ENCODE measurements at regions not wholly inside any gene's neighbourhood (a gene's known extent, or its start where the extent isn't known, plus 50 kb on each side); places are given as distances from the start of the nearest gene placed in this dataset.

DNA sequence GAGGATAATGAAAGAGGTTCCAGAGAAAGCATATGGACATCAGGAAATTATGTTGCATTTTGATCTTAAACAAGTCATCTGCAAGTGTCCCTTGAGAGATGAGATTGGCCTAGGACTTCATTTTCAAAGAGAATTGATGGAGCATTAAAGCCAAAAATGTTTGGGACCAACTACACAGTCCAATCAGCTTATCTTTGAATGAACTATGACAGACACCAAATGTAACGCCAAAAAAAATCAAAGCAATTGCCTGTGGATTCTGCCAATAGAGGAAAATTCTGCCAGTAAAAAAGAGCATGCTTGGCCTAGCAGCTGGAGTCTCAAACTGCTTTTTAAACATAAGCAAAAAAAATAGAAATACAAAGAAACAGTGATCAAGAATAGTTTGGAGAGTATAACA lies 594.5 kb upstream of the CHAC2 start:
- H3K4me1 Mint-ChIP-seq = no peaks in the 10 kb centered on the region
- H3K4me3 Mint-ChIP-seq = no peak overlapping the region
- TF ChIP-seq, protein P1, sequence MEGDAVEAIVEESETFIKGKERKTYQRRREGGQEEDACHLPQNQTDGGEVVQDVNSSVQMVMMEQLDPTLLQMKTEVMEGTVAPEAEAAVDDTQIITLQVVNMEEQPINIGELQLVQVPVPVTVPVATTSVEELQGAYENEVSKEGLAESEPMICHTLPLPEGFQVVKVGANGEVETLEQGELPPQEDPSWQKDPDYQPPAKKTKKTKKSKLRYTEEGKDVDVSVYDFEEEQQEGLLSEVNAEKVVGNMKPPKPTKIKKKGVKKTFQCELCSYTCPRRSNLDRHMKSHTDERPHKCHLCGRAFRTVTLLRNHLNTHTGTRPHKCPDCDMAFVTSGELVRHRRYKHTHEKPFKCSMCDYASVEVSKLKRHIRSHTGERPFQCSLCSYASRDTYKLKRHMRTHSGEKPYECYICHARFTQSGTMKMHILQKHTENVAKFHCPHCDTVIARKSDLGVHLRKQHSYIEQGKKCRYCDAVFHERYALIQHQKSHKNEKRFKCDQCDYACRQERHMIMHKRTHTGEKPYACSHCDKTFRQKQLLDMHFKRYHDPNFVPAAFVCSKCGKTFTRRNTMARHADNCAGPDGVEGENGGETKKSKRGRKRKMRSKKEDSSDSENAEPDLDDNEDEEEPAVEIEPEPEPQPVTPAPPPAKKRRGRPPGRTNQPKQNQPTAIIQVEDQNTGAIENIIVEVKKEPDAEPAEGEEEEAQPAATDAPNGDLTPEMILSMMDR (conservative IDR thresholded peaks at IDR 0.05) = no peak
- H3K27ac Mint-ChIP-seq = no peak overlapping the region
- H3K4me1 ChIP-seq (ENCODE audit: control insufficient read depth, insufficient read depth, low read length) = no peaks in the 10 kb centered on the region
- no peaks in the 10 kb centered on the region for H3K27me3 ChIP-seq (ENCODE audit: control insufficient read depth, insufficient read depth, low read length, poor library complexity, severe bottlenecking)
- H3K27ac ChIP-seq (ENCODE audit: low read depth, low read length) = no peak overlapping the region
- 83 to 92% methylated on average over 1 of the region's 1 CpG for WGBS, 2 experiments (ENCODE audit: insufficient coverage in 1 of 2, insufficient read length in 1 of 2)
- no peaks in the 10 kb centered on the region for H3K27me3 Mint-ChIP-seq (ENCODE audit: insufficient read depth)
- no peak overlapping the region for H3K4me3 ChIP-seq (ENCODE audit: low read length)
- DNase-seq = no peak
- H3K9ac ChIP-seq (ENCODE audit: extremely low read depth, low read length, poor library complexity, severe bottlenecking) = no peak overlapping the region
- no peaks in the 10 kb centered on the region for H3K9me3 Mint-ChIP-seq
- H3K36me3 Mint-ChIP-seq (ENCODE audit: low read depth) = no peaks in the 10 kb centered on the region
- no peaks in the 10 kb centered on the region for H3K36me3 ChIP-seq (ENCODE audit: control insufficient read depth, insufficient read depth, low read length)
- H3K9me3 ChIP-seq (ENCODE audit: control insufficient read depth, low read length) = no peaks in the 10 kb centered on the region

DNA sequence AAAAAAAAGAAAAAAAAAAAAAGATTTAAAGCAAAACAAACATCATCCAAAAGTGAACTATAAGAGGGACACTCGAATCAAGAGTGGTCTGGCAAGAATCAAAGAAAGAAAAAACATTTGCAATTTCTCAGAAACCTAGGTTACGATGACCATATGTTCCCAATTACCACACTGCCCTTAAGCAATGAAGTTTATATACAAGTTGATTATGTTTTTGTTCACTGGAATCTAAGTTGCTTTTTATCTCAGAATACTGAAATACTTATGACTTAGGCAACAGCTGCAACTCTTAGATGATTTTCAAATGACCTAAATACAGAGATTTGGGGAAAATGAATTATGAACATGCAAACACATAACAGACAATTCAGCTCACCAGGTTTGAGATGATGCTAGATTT lies 597.1 kb upstream of the CHAC2 start:
- Mint-ChIP-seq H3K27me3 (ENCODE audit: insufficient read depth) (no peaks in the 10 kb centered on the region), H3K36me3 (ENCODE audit: low read depth) (no peaks in the 10 kb centered on the region), H3K4me3 (no peak overlapping the region), H3K4me1 (no peaks in the 10 kb centered on the region), H3K27ac (no peak overlapping the region), H3K9me3 (peaks cover 5% of the 10 kb centered on the region)
- H3K27ac ChIP-seq (ENCODE audit: low read depth, low read length) = no peak overlapping the region
- TF ChIP-seq, protein P1 (conservative IDR thresholded peaks at IDR 0.05) = no peak
- no peaks in the 10 kb centered on the region for H3K9me3 ChIP-seq (ENCODE audit: control insufficient read depth, low read length)
- no peak overlapping the region for H3K9ac ChIP-seq (ENCODE audit: extremely low read depth, low read length, poor library complexity, severe bottlenecking)
- WGBS, 2 experiments (ENCODE audit: insufficient coverage in 1 of 2, insufficient read length in 1 of 2) = 94% methylated on average over 2 of the region's 2 CpGs; no CpG with 5 or more reads in 1 of the 2 experiments
- no peak for DNase-seq
- H3K4me1 ChIP-seq (ENCODE audit: control insufficient read depth, insufficient read depth, low read length) = no peaks in the 10 kb centered on the region
- no peak overlapping the region for H3K4me3 ChIP-seq (ENCODE audit: low read length)
- H3K36me3 ChIP-seq (ENCODE audit: control insufficient read depth, insufficient read depth, low read length) = no peaks in the 10 kb centered on the region
- H3K27me3 ChIP-seq (ENCODE audit: control insufficient read depth, insufficient read depth, low read length, poor library complexity, severe bottlenecking) = no peaks in the 10 kb centered on the region

DNA sequence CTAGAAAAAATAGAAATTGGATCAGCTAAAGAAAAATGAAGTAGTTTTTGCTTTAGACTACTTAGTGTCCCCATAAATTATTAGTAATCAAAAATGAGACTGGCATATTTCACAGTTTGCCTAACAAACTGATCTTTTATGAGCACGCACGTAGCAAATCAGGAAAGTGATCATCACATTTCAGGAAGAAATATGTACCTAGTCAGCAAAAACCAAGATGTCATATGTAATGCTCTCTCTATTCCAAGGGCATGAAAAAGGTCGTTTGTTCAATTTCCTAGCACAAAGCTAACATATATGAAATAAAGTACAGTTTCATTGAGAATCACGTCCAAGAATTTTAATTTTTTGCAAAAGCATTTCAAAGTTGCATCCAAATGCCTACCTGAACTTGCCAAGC lies 600.4 kb upstream of the CHAC2 start:
- no peak for DNase-seq
- H3K9me3 ChIP-seq (ENCODE audit: control insufficient read depth, low read length) = no peaks in the 10 kb centered on the region
- Mint-ChIP-seq H3K27ac (no peak overlapping the region), H3K4me3 (no peak overlapping the region), H3K36me3 (ENCODE audit: low read depth) (no peaks in the 10 kb centered on the region), H3K27me3 (ENCODE audit: insufficient read depth) (no peaks in the 10 kb centered on the region), H3K9me3 (peaks cover 14% of the 10 kb centered on the region), H3K4me1 (no peaks in the 10 kb centered on the region)
- H3K27ac ChIP-seq (ENCODE audit: low read depth, low read length) = no peak overlapping the region
- H3K27me3 ChIP-seq (ENCODE audit: control insufficient read depth, insufficient read depth, low read length, poor library complexity, severe bottlenecking) = no peaks in the 10 kb centered on the region
- TF ChIP-seq, protein P1 (conservative IDR thresholded peaks at IDR 0.05) = no peak
- no peak overlapping the region for H3K4me3 ChIP-seq (ENCODE audit: low read length)
- no peaks in the 10 kb centered on the region for H3K36me3 ChIP-seq (ENCODE audit: control insufficient read depth, insufficient read depth, low read length)
- 90 to 94% methylated on average over 3 to 4 of the region's 4 CpGs for WGBS, 2 experiments (ENCODE audit: insufficient coverage in 1 of 2, insufficient read length in 1 of 2)
- no peak overlapping the region for H3K9ac ChIP-seq (ENCODE audit: extremely low read depth, low read length, poor library complexity, severe bottlenecking)
- H3K4me1 ChIP-seq (ENCODE audit: control insufficient read depth, insufficient read depth, low read length) = no peaks in the 10 kb centered on the region
